Epithelial cell of esophagus (primary cell): ENCODE measurements at regions not wholly inside any gene's neighbourhood (a gene's known extent, or its start where the extent isn't known, plus 50 kb on each side); places are given as distances from the start of the nearest gene placed in this dataset.
A peak's percentile ranks its signal among the peaks of the same experiment; 100 is the strongest.

Source experiments
- DNase-seq: peaks from one replicate; pipeline ENCODE4 v3.0.0; 2010; ENCODE audit warnings: low read depth
- H3K4me3 ChIP-seq: 2 replicates; pipeline ENCODE4 v1.5.1; 2011; ENCODE audit warnings: mild to moderate bottlenecking, low read length, control low read depth
- TF ChIP-seq, protein P1 (sequence below): IDR thresholded peaks from 2 replicates; pipeline ENCODE4 v1.5.1; 2011; ENCODE audit warnings: low read depth, mild to moderate bottlenecking, low read length, control low read depth, inconsistent platforms; ENCODE audit not compliant: insufficient read depth; ENCODE audit errors: missing control alignments

- no peak overlapping the region for H3K4me3 ChIP-seq
- TF ChIP-seq, protein P1, sequence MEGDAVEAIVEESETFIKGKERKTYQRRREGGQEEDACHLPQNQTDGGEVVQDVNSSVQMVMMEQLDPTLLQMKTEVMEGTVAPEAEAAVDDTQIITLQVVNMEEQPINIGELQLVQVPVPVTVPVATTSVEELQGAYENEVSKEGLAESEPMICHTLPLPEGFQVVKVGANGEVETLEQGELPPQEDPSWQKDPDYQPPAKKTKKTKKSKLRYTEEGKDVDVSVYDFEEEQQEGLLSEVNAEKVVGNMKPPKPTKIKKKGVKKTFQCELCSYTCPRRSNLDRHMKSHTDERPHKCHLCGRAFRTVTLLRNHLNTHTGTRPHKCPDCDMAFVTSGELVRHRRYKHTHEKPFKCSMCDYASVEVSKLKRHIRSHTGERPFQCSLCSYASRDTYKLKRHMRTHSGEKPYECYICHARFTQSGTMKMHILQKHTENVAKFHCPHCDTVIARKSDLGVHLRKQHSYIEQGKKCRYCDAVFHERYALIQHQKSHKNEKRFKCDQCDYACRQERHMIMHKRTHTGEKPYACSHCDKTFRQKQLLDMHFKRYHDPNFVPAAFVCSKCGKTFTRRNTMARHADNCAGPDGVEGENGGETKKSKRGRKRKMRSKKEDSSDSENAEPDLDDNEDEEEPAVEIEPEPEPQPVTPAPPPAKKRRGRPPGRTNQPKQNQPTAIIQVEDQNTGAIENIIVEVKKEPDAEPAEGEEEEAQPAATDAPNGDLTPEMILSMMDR, result no peak
- DNase-seq, result no peak
Measured at GRCh38 chr14:55773984-55774545, 194.1 kb downstream of the KTN1 start.

DNA sequence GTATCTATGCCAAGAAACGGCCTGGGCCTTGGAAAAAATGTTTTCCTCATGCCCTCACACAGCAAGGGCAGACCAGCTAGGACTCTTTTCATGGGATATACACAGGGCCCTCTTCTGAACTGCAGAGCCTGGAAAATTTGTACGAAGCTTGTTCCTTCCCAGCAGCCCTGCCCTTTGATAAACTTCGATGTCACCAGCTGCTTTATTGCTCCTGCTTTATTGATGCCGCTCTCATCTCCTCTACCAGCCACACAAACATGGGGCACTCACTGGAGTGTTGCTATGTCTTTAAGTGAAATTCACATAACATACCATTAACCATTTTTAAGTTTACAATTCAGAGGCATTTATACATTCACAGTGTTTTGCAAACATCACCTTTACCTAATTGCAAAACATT is 197.9 kb downstream of the KTN1 start:
- TF ChIP-seq, protein P1, result no peak
- no peak overlapping the region for H3K4me3 ChIP-seq
- no peak for DNase-seq

DNA sequence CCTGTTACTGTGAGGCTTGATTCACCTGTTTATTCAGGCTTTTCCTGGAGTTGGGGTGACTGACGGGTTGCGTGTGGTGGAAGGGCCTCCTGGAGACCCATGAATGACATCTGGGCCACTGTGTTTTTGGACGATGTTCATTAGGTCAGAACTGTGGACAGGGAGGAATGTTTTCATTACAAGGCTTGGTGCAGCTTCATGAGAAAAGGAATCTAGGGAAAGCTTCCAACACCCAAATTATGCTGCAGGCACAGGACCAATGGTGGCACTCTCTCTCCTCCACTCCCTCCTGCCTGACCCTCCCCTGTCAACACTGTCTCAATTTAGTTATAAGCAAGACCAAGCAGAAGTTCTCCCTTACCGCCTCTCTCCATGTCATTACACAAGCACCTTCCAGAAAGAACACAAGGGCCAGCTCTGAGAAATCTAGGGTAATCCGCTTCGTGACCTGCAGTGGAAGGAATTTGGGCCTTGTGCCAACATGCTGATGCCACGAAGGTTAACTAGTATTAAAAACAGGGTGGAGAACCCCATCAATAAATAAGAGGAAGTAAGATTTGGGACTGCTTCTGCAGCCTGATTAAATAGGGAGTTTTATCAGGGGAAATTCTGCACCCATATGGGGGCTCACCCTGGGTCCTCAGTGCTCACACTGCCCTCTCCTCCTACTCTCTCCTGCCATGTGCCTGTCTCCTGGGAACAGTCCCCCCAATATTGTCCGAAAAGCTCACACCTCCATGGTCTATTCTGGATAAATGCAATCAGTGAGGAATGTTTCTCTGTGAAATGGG is 200.3 kb downstream of the KTN1 start:
- TF ChIP-seq, protein P1, result no peak
- no peak overlapping the region for H3K4me3 ChIP-seq
- DNase-seq, result peak; percentile 85

DNA sequence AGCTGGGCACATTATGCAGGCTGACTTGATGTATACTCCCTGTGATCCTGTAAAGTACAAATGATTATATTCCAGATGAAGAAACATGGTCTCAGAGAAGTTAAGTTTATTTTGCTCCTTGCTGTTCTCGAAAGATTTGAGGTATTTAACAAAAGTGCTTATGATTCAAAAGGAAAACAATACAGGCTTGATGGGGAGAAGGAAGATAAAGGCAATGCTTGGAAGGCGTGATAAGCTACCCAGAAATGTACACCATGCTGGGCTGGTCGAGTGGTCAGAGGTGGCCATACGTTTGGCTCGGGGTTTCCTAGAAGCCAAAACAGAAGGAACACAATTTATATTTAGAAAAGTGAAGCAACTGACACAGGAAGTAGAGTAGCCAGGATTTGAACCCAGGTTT is 201.0 kb downstream of the KTN1 start:
- DNase-seq, result no peak
- TF ChIP-seq, protein P1, result no peak
- no peak overlapping the region for H3K4me3 ChIP-seq

DNA sequence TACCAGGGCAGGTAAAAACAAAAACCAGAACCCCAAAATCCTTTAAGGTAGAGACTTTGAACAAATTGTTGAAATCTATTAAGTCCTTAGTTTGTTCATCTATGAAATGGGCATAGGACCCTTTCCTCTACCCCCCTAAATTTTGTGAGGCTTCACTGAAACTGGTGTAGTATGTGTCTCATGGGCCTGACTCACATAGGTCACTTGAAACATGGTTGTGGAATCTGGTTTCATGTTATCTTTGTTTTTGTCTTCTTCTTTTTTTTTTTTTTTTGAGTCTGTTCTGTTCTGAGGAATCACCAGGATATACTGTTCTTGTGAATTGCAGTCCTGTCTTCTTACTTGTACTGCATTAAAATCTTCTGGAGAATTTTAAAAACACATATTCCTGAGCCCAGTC is 202.2 kb downstream of the KTN1 start:
- H3K4me3 ChIP-seq, result no peak overlapping the region
- TF ChIP-seq, protein P1, result no peak
- DNase-seq, result peak; percentile 23

DNA sequence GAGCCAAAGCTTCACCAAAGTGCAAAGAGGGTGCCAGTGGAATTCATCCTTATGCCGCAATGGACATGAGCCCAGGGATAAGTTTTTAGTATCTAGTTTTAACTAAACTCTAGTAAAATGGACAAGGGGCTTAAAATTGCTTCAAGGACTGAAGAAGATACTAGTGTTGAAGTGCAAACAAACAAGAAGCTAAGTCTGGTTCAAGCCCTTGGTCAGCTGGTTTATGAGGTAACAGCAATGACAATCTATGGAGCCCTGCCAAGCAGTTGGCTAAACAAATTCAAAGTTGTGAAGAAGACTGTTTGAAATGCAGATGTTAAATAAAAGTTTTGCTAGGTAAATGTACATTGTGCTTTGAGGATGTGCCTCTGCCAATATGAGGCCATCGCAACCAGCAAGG is 209.4 kb downstream of the KTN1 start:
- DNase-seq, result no peak
- H3K4me3 ChIP-seq, result no peak overlapping the region
- TF ChIP-seq, protein P1, result no peak
